Spleen (tissue), 11 donors: ENCODE measurements at regions not wholly inside any gene's neighbourhood (a gene's known extent, or its start where the extent isn't known, plus 50 kb on each side); places are given as distances from the start of the nearest gene placed in this dataset.

Experiments used
- DNase-seq: peaks from one replicate; pipeline ENCODE4 v3.0.0-alpha.2; 2020
- H3K27ac ChIP-seq, 8 donors: fragments of 200-600 bp; sonication (generic) in 7 of 8; 1 replicate in 4 of 8; 2 replicates in 4 of 8; pipeline versions ENCODE4 v1.5.0 to v1.8.0; 2016 to 2021; ENCODE audit warnings: inconsistent platforms in 4 of 8, mild to moderate bottlenecking in 4 of 8, moderate library complexity in 1 of 8
- H3K27me3 ChIP-seq, 7 donors: fragments of 200-600 bp; sonication (generic) in 6 of 7; replicated peaks in 1 of 7; 1 replicate in 4 of 7; 2 replicates in 3 of 7; pipeline versions ENCODE4 v1.5.0 to v1.8.0; 2016 to 2021; ENCODE audit warnings: inconsistent platforms in 3 of 7, mild to moderate bottlenecking in 1 of 7
- H3K36me3 ChIP-seq, 6 donors: fragments of 200-600 bp; sonication (generic) in 5 of 6; 1 replicate in 4 of 6; 2 replicates in 2 of 6; pipeline versions ENCODE4 v1.5.0 to v1.8.0; 2016 to 2021; ENCODE audit warnings: inconsistent platforms in 2 of 6
- H3K4me1 ChIP-seq, 6 donors: fragments of 200-600 bp; sonication (generic) in 5 of 6; 1 replicate in 3 of 6; 2 replicates in 3 of 6; pipeline versions ENCODE4 v1.5.0 to v1.8.0; 2016 to 2021; ENCODE audit warnings: inconsistent platforms in 3 of 6
- H3K4me3 ChIP-seq, 8 donors: fragments of 200-600 bp; sonication (generic) in 7 of 8; 1 replicate in 4 of 8; 2 replicates in 4 of 8; pipeline versions ENCODE4 v1.5.0 to v1.8.0; 2016 to 2021; ENCODE audit warnings: inconsistent platforms in 4 of 8, mild to moderate bottlenecking in 4 of 8, moderate library complexity in 2 of 8
- H3K9me3 ChIP-seq, 8 donors: fragments of 200-600 bp; sonication (generic) in 7 of 8; 1 replicate in 4 of 8; 2 replicates in 4 of 8; pipeline versions ENCODE4 v1.5.0 to v1.8.0; 2016 to 2021; ENCODE audit warnings: inconsistent platforms in 4 of 8
- CTCF ChIP-seq, 11 experiments: fragments of 200-600 bp in 7 of 11; fragments of 450-650 bp in 4 of 11; sonication (generic) in 4 of 11; IDR thresholded peaks in 8 of 11; conservative IDR thresholded peaks in 3 of 11; 1 replicate in 7 of 11; 2 replicates in 4 of 11; pipeline versions ENCODE4 v1.4.0 to v1.8.0; 2016 to 2021; ENCODE audit warnings: antibody characterized with exemption in 11 of 11, inconsistent platforms in 4 of 11, mild to moderate bottlenecking in 1 of 11
- POLR2A ChIP-seq, 3 donors: fragments of 450-650 bp; IDR thresholded peaks; one replicate each; pipeline ENCODE4 v1.5.1; 2017; ENCODE audit warnings: antibody characterized with exemption in 3 of 3, mild to moderate bottlenecking in 1 of 3
- POLR2AphosphoS5 ChIP-seq, 3 donors: sonication (generic); formaldehyde crosslinking; IDR thresholded peaks; one replicate each; pipeline ENCODE4 v1.5.1; 2017; ENCODE audit warnings: antibody characterized with exemption in 3 of 3
- WGBS, 5 donors: extraction: QIAGEN DNeasy Blood & Tissue Kit in 3 of 5; methylation state at CpG; one replicate each; pipeline versions ENCODE4 v1.1.5 to v1.1.7; 2013 to 2018; 5-methylcytosine and 5-hydroxymethylcytosine counted together
- intact Hi-C: fragments of 100-400 bp; cut with DNase I; formaldehyde crosslinking; loops from one replicate; pipeline ENCODE4 v1.15.0; 2023; ENCODE audit warnings: low total_unique reads
- donor health status: healthy with polysubstance abuse.
- donor health status: DM: no; HTN: no; CAD: no; lungs with moderate emphysema.
- donor health status: DM: no; HTN: no; CAD: no.
- donor health status: Bipolar disorder and iron deficiency.
- donor health status: healthy.
- donor health status: DM: no; HTN: no; CAD: no.
- donor health status: DM: yes; HTN: yes; CAD: no.

DNA sequence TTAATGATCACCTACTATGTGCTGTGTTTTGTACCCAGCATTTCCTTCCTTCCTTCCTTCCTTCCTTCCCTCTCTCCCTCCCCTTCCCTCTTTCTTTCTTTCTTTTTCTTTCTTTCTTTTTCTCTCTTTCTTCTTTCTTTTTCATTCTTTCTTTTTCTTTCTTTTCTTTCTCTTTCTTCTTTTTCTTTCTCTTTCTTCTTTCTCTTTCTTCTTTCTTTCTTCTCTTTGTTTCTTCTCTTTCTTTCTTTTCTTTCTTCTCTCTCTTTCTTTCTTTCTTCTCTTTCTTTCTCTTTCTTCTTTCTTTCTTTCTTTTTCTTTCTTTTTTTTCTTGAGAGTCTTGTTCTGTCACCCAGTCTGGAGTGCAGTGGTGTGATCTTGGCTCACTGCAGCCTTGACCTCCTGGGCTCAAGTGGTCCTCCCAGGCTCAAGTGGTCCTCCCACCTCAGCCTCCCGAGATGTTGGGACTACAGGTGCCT is 165.7 kb upstream of the MVB12B start:
- WGBS, 5 donors: 83 to 97% (median 85%) methylated on average over 1 of the region's 1 CpG
- intact Hi-C loops: no loop called here
- H3K27ac ChIP-seq: no peak overlapping the region
- peaks cover 0 to 44% (median 0%) of the 10 kb centered on the region in 7 donors for H3K27me3 ChIP-seq
- no peak overlapping the region for H3K4me3 ChIP-seq
- H3K9me3 ChIP-seq: no peaks in the 10 kb centered on the region
- TF ChIP-seq CTCF (IDR thresholded peaks at IDR 0.05 in 8 of 11, conservative IDR thresholded peaks at IDR 0.05 in 3 of 11): no peak
- no peak for TF ChIP-seq POLR2A (IDR thresholded peaks at IDR 0.05)
- no peak for TF ChIP-seq POLR2AphosphoS5 (IDR thresholded peaks at IDR 0.05)
- DNase-seq: peak; percentile 12
- no peaks in the 10 kb centered on the region for H3K4me1 ChIP-seq
- H3K36me3 ChIP-seq: no peaks in the 10 kb centered on the region

- Histone ChIP-seq H3K9me3 (no peaks in the 10 kb centered on the region), H3K4me1 (no peaks in the 10 kb centered on the region), H3K27ac (no peak overlapping the region), H3K36me3 (no peaks in the 10 kb centered on the region), H3K4me3 (no peak overlapping the region), H3K27me3 (peaks cover 0 to 44% (median 0%) of the 10 kb centered on the region in 7 donors)
- DNase-seq: no peak
- intact Hi-C loops: no loop called here
- WGBS, 5 donors: 85 to 96% (median 89%) methylated on average over 11 to 18 of the region's 18 CpGs
- TF ChIP-seq POLR2AphosphoS5 (IDR thresholded peaks at IDR 0.05) (no peak), CTCF (IDR thresholded peaks at IDR 0.05 in 8 of 11, conservative IDR thresholded peaks at IDR 0.05 in 3 of 11) (no peak), POLR2A (IDR thresholded peaks at IDR 0.05) (no peak)
Measured at GRCh38 chr9:126162611-126163381, 163.8 kb upstream of the MVB12B start.

DNA sequence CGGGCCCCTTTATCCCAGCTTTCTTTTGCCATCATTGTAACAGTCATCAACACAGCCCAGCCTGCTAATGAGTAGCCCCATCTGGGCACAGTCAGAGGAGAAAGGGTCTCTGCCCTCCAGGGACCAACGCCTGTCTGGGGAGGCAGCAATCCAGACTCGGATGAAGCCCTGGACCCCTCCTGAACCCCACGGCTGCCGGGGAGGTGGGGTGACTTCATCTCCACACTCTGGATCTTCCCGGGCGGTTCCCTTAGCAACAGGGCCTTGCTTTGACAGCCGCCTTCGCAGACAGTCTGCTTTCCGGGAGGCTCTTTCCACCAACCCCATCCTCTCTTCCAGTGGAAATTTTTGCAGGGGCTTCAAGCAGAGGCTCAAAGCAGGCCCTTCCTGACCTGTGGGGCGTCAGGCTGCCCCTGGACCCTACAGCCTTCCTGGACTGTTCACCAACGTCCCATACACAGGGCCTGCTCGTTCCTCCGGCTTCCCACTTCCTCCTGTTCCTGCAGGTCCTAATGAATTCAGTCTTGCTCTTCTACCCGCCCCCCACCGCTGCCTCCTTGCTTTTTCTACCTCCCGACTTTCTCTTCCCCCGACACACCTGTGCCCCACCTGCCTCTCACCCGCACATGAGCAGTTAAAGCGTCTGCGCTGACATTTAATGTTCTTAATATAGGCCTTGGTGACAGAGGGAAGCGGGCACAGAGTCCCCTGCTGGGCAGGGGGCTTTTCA is 161.7 kb upstream of the MVB12B start:
- Histone ChIP-seq H3K27me3 (peaks cover 0 to 46% (median 0%) of the 10 kb centered on the region in 7 donors), H3K27ac (no peak overlapping the region), H3K36me3 (no peaks in the 10 kb centered on the region), H3K9me3 (no peaks in the 10 kb centered on the region), H3K4me3 (no peak overlapping the region), H3K4me1 (no peaks in the 10 kb centered on the region)
- WGBS, 5 donors: 81 to 86% (median 84%) methylated on average over 22 of the region's 22 CpGs
- DNase-seq: peak; percentile 36
- intact Hi-C loops: no loop called here
- TF ChIP-seq POLR2A (IDR thresholded peaks at IDR 0.05): no peak
- no peak for TF ChIP-seq POLR2AphosphoS5 (IDR thresholded peaks at IDR 0.05)
- TF ChIP-seq CTCF (IDR thresholded peaks at IDR 0.05 in 8 of 11, conservative IDR thresholded peaks at IDR 0.05 in 3 of 11): no peak

GRCh38 chr9:126165755-126166154 is 160.9 kb upstream of the MVB12B start:
- no peaks in the 10 kb centered on the region for H3K36me3 ChIP-seq
- no peak overlapping the region for H3K4me3 ChIP-seq
- no peaks in the 10 kb centered on the region for H3K9me3 ChIP-seq
- peaks cover 0 to 54% (median 0%) of the 10 kb centered on the region in 7 donors for H3K27me3 ChIP-seq
- no peak for TF ChIP-seq POLR2AphosphoS5 (IDR thresholded peaks at IDR 0.05)
- TF ChIP-seq POLR2A (IDR thresholded peaks at IDR 0.05): no peak
- TF ChIP-seq CTCF (IDR thresholded peaks at IDR 0.05 in 8 of 11, conservative IDR thresholded peaks at IDR 0.05 in 3 of 11): no peak
- no peaks in the 10 kb centered on the region for H3K4me1 ChIP-seq
- intact Hi-C loops: no loop called here
- H3K27ac ChIP-seq: no peak overlapping the region
- WGBS, 5 donors: 89 to 94% (median 92%) methylated on average over 8 of the region's 8 CpGs
- peak; percentile 64 for DNase-seq
